ENCODE measurements at regions not wholly inside any gene's neighbourhood (a gene's known extent, or its start where the extent isn't known, plus 50 kb on each side); places are given as distances from the start of the nearest gene placed in this dataset.

- TF ChIP-seq CTCF (IDR thresholded peaks at IDR 0.05): no peak
- TF ChIP-seq POLR2AphosphoS5 (IDR thresholded peaks at IDR 0.05; ENCODE audit: low read depth, low read length): no peak
- no peak for TF ChIP-seq REST (IDR thresholded peaks at IDR 0.05; ENCODE audit: insufficient read depth in 1 of 2, low read depth in 2 of 2, low read length in 1 of 2)
Observed at GRCh38 chr14:84446250-84446649, 1083.7 kb upstream of the FLRT2 start.
